Hematopoietic multipotent progenitor cell (in vitro differentiated cells): ENCODE measurements at regions not wholly inside any gene's neighbourhood (a gene's known extent, or its start where the extent isn't known, plus 50 kb on each side); places are given as distances from the start of the nearest gene placed in this dataset.
"Not testable (repeated sequence)": the region's sequence is repeated elsewhere in the genome, so short reads cannot be mapped to it uniquely, and the experiment has no call there.

ENCODE experiments used
- DNase-seq, 3 donors: peaks; one replicate each; pipeline ENCODE4 v3.0.0-alpha.2; 2011 to 2015; ENCODE audit warnings: low read depth in 2 of 3, low spot score in 2 of 3

DNA sequence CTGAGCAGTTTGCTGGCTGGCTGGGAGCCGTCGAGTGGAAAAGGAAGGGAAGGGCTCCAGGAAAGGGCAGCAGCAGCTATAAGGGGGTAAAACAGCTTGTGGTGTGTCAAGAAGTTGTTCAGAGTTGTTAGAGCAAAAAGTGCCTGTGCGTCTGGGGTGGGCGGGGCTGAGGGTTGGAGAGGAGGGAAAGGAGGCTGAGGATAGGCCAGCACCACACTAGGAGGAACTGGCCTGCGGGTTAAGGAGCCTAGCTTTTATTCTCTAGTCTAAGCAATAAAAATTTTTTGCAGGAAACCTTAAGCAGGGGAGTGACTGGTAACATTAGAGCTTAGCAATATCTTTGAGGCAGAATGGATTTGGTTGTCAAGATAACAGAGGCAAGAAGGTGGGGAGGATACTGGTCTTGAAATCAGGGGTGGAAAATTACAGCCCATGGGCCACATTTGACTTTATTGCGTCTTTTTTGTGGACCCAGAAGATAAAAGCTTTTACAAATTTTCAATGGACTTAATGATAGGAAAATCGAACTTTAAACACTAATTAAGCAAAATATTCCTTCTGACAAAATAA is 134.5 kb upstream of the AADACL2 start:
- no peak for DNase-seq

DNA sequence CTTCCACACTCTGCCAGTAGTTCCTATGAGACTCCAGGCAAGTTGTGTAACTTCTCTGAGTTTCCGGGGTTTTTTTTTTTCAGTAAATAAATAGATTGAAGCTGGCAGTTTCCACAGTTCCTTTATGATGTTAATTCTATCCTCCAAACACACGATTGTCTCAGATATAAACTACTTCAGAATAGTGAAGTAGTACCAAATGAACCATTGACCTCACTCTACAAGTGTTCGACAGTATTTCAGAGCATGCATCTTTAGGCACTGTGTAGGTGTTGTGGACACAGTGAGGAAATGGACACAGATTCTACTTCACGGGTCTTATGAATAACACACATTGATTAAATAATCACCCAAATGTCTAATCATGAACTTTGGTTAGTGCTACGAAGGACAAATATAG is 136.1 kb upstream of the IGSF10 start:
- no peak for DNase-seq

DNA sequence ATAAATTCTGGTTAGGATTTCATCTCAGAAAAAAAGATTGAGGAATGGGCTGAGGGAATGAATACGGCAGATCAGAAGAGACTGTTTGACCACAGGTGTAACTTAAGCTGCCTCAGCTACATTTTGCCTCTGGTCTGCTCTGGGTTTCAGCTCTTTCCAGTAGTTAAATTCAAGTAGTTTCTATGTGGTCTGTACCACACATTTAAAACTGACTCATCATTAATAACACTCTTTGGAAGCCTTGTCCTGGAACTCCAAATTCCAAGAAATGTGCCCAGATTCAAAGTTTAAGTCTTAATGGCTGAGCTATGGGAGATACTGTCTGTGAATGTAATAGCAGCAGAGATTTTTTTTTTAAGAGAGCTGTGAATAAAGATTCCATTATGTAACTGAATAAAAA is 133.1 kb upstream of the IGSF10 start:
- DNase-seq, result no peak

DNA sequence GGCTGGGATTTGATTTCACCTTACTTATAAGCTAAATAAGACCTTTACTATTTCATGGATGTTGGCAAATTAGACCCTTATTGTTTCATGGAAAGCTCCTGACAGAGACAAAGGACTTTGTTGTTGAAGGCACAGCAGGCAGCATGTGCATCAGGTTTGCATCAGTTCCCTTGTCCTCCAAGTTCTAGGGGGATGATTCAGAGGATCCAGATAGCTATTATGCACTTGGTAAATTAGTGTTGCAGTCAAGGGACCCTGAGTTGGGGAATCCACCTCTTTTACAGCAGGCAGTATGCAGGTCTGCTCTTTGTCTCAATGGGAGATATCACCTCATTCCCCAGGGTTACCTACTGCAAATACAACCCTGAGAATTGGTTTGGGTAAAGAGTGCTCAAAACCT is 131.4 kb upstream of the IGSF10 start:
- DNase-seq, result no peak

DNA sequence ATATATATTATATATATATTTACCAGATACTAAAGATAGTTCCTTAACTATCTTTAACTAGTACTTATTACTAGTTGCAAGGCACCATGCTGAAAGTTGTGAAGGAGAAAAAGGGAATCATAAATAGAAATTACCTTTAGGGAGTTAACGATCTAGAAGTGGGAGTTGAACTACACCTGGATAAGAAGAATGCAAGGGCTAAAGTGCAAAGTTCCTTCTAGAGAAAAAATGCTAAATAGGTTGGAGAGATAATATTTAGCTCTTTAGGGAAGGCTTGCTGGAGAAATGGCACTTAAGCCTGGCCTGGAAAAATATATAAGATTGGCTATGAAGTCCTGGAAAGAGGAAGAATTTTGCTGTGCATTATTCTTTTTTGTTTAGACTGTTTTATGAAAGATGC is 130.6 kb upstream of the IGSF10 start:
- DNase-seq, result no peak

DNA sequence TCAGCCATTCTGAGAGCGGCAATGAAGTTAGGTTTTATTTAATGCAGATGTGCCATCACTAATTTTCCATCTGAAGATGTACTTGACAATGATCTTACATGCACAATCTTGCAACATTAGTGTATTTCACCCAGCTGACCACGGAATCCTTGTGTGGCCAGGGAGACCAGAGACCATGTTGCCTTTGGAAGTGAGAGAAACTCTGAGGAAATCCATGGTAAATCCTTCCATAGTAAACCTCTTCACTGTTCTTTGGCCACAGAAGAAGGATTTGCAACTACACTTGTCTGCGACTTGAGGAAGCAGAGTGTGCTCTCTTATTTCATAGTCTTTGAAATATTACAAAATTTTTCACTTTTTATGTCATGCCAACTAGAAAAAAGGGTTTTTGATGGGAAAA is 128.4 kb upstream of the IGSF10 start:
- no peak for DNase-seq

DNA sequence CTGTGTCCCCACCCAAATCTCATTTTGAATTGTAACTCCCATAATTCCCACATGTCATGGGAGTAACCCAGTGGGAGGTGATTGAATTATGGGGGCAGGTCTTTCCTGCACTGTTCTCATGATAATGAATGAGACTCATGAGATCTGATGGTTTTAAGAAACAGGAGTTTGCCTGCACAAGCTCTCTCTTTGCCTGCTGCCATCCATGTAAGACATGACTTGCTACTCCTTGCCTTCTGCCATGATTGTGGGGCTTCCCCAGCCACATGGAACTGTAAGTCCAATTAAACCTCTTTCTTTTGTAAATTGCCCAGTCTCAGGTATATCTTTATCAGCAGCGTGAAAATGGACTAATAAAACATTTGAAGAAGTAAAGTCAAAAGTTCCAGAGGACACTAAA is 126.8 kb upstream of the IGSF10 start:
- DNase-seq, result not testable (repeated sequence)

DNA sequence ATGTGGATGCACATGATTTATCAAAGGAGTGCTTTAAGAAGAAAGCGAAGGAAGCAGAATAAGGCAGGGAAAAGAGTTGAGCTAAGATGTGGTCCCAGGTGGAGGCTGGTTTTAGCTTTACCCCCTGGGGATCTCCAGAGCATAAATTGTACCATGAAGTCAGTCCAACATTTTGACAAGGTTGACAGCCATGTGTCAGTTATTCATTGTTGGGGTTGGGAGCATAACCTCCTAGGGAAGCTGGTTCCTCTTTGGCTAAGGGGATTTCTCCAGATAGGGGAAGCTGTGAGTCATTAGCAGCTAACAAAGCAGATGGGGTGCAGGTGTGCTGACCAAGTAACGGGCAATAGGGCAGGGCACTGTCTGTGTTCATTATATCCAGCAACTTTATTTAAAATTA is 123.7 kb upstream of the IGSF10 start:
- peak in 2 of 3 donors; percentile 35 to 45 for DNase-seq

DNA sequence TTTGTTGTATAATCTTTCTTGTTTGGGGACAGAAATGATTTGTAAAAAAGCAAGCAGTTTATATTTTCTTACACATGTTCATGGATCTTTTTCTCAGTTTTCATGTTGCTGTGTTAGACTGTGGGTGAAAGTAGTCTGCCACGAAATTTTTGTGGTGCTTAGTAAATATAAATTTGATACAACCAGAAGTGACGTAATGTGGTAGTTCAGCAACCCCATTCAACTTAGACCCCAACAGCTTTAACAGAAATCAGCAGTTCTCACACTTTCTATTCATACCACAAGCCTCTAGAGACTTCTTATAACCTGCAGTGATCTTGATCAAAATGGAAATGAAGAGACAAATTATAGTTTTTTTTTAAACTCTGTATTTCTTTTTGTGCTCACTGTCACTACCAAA is 120.2 kb upstream of the IGSF10 start:
- no peak for DNase-seq

DNA sequence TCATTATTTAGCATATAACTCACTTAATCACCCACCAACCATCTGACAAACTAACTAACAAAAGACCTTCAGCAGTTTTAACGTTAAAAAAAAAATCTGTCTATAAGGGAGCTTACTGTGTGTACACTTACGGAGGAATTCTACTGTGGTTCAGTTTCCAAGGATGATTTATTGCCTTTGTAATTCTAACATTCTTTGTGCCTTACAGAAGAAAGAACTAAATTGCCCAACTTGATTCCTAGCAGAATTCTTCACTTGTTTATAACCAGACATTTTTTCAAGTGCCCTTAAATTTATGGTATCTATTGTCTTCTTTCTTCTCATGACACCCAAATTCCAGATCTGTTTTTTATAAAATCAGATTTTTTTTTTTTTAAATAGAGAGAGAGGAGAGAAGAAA is 119.7 kb upstream of the IGSF10 start:
- peak in 2 of 3 donors; percentile 7 to 54 for DNase-seq

DNA sequence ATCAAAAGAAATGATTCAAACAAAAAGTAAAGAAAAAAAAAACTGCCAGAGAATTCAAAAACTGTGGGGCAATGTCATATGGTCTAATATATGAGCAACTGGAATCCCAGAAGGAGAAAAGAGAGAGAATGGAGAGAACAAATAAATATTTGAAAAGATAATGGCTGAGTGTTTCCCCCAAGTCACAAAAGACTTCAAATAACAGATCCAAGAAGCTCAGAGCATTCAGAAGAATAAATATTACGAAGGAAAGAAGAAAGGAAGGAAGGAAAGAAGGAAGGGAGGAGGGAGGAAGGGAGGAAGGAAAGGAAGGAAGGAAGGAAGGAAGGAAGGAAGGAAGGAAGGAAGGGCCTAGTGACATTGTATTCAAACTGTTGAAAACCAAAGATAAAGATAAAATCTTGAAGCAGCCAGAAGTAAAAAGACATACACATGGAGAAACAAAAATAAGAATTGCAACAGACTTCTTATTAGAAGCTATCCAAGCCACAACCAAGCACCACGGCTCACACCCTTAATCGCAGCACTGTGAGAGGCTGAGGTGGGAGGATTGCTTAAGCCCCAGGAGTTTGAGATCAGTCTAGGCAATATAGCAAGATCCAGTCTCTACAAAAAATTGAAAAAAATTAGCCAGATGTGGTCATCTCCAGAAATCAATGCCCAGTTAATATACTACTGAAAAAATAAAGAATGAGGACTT is 118.9 kb upstream of the IGSF10 start:
- DNase-seq, result no peak

DNA sequence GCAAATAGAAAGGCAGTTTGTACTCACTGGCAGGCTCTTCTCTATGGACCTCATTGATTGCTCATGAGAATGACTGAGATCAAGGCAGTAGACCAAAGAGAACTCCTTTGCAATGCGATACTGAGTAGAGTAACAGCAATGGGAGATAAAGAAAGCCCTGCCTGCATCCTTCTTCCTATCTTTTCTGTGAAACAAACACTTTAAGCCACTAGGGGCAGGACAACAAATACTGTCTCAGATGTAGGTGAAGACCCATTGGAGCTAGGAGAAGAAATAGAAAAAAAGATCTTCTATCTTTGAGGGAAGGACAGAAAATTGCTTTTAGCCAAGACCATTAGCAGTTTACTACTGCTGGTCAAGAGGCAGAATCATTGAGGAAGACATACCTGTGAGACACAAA is 117.6 kb upstream of the IGSF10 start:
- no peak for DNase-seq

DNA sequence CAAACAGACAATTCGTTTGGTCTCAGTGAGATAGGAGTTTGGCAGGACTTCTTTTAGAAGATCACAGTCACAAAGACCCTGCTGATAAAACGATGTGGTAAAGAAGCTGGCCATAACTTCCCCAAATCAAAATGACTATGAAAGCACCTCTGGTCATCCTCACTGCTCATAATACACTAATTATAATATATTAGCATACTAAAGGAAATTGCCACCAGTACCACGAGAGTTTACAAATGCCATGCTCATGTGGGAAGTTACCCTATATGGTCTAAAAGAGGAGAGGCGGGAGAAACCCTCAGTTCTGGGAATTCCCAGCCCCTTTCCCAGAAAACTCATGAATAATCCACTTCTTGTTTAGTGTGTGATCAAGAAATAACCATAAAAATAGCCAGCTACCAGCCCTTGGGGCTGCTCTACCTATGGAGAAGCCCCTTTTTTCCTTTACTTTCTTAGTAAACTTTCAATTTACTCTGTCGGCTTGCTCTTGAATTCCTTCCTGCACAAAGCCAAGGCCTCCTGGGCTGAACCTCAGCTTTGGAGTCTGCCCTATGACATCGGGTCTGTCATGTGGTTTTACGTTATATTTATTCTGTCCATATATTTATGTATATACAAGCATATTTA is 115.8 kb upstream of the IGSF10 start:
- DNase-seq, result no peak

DNA sequence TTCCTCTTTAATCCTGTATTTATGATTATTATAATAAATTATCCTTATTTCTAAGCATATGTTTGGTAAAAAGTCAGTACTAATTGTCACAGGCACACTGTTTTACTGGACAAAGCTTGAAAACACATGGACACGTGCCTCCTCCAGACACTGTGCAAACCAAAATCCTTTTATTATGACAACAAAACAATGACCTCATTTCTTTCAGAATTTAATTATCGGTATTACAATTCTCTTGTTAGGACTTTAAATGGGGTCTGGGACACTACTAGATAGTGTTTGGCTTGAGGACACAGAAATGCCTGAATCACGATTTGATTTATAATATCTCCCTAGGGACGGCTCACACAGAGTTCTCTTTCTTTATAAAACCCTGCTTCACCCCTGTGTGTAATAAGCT is 107.3 kb upstream of the IGSF10 start:
- no peak for DNase-seq

DNA sequence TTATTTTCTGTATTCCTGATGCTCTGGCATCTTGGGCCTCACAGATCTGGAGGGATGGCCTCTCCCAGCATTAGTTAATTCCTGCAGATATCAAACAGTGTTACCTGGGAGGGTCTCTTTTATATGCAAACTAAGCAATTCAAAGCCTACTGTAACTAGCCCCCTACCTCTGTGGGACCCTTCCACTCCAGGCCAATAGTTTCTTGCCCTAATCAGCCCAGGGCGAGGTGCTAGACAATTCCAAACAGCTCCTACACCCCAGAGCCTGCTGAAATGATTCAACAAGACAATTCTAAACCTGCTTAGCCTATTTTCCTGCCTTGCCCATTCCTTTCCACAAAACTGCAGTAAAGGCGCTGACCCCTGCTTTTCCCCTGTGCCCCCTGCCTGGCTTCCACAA is 106.6 kb upstream of the IGSF10 start:
- DNase-seq, result no peak

DNA sequence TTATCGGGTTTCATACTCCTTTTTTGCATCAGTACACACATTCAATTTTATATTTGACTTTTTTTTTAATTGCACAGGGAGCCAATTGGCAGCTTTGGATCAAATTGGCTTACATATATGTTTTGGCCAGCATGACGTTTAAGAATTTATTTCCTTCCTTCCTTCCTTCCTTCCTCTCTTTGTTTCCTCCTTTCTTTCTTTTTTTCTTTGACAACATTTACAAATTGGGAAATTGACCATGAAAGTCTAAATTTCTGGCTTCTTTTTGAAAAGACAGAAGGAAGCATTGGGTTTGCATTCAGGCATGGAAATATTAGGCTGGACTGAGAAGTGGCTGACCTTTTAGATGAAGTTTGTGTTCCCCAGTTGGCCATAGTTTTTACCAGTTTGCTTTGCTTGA is 103.4 kb upstream of the IGSF10 start:
- DNase-seq, result no peak

DNA sequence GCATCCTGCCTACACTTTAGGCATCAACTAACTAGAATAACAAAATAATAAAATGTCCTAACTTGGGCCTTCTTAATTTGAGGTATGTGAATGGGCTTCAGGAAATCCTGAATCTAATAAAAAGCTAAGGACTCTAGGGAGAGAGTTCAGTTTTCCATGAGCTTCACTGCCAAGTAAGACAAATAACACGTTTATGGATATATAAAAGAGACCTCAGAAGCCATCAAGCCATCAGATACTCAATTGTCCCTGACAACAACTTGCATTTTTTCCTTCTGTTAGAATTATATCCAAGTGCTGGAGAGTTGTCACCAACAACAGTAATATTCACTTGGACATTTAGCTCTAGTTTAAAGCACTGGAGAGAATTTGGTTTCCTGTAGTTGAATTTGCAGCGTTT is 102.4 kb upstream of the IGSF10 start:
- DNase-seq, result no peak

DNA sequence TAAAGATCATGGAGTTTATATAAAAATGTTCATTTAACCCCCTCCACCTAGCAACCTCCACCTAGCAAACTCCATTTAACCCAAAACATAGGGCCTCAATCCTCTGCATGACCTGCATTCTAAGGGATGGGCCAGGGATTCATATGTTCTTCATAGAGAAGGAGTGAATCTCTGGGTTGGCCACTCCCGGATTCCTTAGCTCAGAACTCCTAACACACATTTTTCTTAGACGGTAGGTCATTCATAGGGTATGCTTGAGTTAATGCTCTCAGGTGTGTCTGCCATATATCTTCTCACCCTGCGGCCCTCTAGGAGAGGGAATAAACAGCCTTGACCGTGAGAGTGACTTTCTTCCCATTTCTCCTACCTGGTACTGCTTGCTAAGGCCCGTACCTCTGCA is 102.0 kb upstream of the IGSF10 start:
- no peak for DNase-seq

DNA sequence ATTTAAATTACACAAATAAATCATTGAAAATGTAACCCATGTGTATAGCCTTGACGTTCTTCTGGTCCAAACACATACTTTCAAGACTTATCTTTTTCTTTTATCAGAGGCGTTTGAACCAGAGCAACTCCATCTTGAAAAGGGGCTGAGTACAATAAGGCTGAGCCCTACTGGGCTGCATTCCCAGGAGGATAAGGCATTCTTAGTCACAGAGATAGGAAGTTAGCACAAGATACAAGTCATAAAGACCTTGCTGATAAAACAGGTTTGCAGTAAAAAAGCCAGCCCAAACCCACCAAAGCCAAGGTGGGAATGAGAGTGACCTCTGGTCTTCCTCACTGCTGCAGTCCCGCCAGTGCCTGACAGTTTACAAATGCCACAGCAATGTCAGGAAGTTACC is 101.0 kb upstream of the IGSF10 start:
- DNase-seq, result no peak

DNA sequence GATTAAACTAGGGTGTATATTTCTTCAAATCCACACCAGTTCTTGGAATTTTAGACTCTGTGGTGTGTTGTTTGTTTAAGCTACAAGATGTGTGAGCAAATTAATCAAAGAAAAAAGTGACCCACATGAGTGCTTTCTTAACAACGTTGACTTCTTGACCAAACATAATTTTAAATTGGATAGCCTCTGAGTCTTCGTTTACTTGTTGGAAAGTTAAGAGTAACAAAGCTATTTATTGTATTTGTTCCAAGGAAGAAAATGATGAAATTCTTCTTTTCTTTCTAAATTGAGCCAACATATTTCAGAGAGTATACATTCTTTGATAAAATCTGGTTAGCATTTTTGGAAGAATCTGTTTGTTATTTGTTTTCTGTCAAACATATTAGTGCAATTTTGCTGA is 99.9 kb upstream of the IGSF10 start:
- no peak for DNase-seq

DNA sequence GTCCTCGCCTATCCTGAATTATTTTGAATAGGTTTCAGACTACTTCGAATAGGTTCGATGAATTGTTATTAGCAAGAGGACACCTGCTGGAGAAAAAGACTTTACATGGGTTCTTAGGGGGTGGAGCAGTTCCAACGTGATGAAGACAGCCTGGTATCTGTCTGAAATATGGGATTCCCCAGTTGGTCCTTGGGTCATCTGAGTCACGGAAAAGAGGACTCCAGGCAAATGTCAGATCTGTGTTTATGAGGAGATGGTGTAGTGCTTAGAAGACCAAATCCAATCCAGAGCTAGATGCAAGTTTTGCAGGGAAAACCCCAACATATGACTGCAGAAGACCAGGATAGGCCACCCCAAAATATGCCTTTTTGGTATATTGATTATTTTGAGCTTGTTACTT is 98.9 kb upstream of the IGSF10 start:
- DNase-seq, result no peak

DNA sequence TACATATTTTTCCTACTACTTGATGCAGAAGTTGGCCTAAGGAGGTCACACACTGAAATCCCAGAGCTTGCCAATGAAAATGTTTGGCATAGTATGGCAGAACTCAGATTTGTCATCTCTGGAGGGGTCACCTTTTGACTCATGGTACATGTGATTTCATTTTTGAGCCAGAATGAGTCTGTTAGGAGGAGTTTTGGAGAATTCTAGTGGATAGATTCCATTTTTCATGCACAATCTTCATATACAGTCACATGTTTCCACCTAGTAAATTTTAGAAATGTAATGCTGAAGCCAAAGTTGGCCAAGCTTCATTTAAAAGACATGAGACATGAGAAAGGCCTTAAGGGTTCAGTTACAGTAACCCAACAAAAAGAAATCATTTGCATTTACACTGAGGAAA is 97.8 kb upstream of the IGSF10 start:
- no peak for DNase-seq
